Tibial artery (tissue), 4 donors: ENCODE measurements at regions not wholly inside any gene's neighbourhood (a gene's known extent, or its start where the extent isn't known, plus 50 kb on each side); places are given as distances from the start of the nearest gene placed in this dataset.

ENCODE experiments used
- DNase-seq, 2 donors: peaks; one replicate each; pipeline ENCODE4 v3.0.0-alpha.2; 2019
- H3K27ac ChIP-seq, 2 donors: fragments of 200-600 bp; sonication (generic) in 1 of 2; 1 replicate in 1 of 2; 2 replicates in 1 of 2; pipeline ENCODE4 v1.5.1; 2018 to 2019; ENCODE audit warnings: mild to moderate bottlenecking in 1 of 2
- H3K27me3 ChIP-seq, 2 donors: fragments of 200-600 bp; sonication (generic) in 1 of 2; one replicate each; pipeline versions ENCODE4 v1.5.1 to v1.6.0; 2016 to 2019
- H3K36me3 ChIP-seq, 3 donors: fragments of 200-600 bp; sonication (generic) in 2 of 3; one replicate each; pipeline ENCODE4 v1.5.1; 2016 to 2019; ENCODE audit warnings: mild to moderate bottlenecking in 2 of 3
- H3K4me1 ChIP-seq, 4 donors: fragments of 200-600 bp; sonication (generic) in 2 of 4; 1 replicate in 3 of 4; 2 replicates in 1 of 4; pipeline ENCODE4 v1.5.1; 2016 to 2019
- H3K4me3 ChIP-seq, 2 donors: fragments of 200-600 bp; sonication (generic) in 1 of 2; 1 replicate in 1 of 2; 2 replicates in 1 of 2; pipeline ENCODE4 v1.5.1; 2018 to 2019; ENCODE audit warnings: mild to moderate bottlenecking in 2 of 2
- H3K9me3 ChIP-seq, 3 donors: fragments of 200-600 bp; sonication (generic) in 1 of 3; one replicate each; pipeline ENCODE4 v1.5.1; 2016 to 2019
- intact Hi-C: fragments of 100-400 bp; cut with DNase I; formaldehyde crosslinking; loops from one replicate; pipeline ENCODE4 v1.15.0; 2023; ENCODE audit warnings: low total_unique reads
- TF ChIP-seq, protein P1 (sequence below), 2 experiments: fragments of 200-600 bp in 1 of 2; fragments of 450-650 bp in 1 of 2; IDR thresholded peaks; one replicate each; pipeline ENCODE4 v1.5.1; 2017 to 2019; ENCODE audit warnings: antibody characterized with exemption in 2 of 2, mild to moderate bottlenecking in 1 of 2, moderate library complexity in 1 of 2

DNA sequence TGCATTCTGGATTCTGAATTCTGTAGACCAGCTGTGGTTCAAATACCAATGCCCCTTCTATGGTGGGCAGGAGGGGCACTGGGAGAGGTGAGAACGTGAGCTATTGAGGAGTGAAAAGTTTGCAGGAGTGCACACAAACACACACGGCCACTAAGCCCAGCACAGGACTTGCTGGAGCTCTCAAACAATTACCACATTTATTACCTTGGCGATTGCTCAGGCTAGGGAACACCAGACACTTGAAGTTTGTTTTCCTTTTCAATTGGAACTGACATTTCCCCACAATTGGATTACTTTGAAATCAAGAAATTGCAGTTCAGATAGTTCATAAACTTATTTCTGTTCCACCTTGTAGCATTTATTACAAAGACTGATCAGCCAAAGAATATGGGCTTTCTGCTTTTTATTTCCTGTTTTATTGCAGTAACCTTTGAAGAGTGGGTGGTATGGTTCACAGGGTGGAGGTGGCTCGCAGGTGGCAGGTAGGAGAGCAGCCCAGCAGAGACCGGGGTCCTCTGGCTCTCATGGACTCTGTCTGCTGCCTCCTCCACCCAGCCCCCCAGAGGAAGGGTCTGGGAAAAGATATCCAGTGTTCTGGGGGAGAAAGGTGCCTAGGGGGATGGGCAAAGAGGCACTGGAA is 429.8 kb upstream of the CCDC196 start:
- peaks cover 0 to 2% (median 0%) of the 10 kb centered on the region in 3 donors for H3K9me3 ChIP-seq
- no peaks in the 10 kb centered on the region for H3K4me1 ChIP-seq
- TF ChIP-seq, protein P1, sequence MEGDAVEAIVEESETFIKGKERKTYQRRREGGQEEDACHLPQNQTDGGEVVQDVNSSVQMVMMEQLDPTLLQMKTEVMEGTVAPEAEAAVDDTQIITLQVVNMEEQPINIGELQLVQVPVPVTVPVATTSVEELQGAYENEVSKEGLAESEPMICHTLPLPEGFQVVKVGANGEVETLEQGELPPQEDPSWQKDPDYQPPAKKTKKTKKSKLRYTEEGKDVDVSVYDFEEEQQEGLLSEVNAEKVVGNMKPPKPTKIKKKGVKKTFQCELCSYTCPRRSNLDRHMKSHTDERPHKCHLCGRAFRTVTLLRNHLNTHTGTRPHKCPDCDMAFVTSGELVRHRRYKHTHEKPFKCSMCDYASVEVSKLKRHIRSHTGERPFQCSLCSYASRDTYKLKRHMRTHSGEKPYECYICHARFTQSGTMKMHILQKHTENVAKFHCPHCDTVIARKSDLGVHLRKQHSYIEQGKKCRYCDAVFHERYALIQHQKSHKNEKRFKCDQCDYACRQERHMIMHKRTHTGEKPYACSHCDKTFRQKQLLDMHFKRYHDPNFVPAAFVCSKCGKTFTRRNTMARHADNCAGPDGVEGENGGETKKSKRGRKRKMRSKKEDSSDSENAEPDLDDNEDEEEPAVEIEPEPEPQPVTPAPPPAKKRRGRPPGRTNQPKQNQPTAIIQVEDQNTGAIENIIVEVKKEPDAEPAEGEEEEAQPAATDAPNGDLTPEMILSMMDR (IDR thresholded peaks at IDR 0.05) = no peak
- no peak overlapping the region for H3K4me3 ChIP-seq
- intact Hi-C loops = no loop called here
- H3K36me3 ChIP-seq = no peaks in the 10 kb centered on the region
- no peak for DNase-seq
- H3K27ac ChIP-seq = no peak overlapping the region
- no peaks in the 10 kb centered on the region for H3K27me3 ChIP-seq

DNA sequence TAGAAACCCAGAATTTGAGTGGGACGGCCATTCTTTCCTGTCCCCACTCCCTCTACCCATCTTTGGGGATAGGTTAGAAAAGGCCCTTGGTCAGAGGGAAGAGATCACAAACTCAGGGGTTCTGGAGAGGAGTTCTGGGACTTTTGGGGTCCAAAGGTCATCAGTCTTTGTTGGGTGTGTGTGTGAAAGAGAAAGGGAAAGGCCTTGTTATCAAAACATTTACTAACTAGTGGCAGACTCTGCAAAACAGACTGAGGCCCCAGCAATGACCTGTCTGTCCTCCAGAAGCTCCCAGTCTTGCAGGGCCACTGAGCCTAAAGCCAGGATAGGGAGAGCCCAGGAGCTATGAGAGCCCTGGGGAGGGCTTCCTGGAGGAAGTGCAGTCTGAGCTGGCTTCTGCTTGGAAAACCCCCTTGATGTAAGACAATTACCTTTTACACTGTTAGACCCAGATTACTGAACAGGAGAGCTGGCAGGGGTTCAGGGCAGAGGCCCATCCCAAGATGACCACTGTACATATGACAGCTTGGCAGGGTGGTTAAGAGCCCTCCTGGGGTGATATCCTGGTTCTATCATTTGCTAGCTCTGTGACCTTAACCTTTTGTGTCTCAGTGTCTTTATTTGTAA is 429.1 kb upstream of the CCDC196 start:
- Histone ChIP-seq H3K4me3 (no peak overlapping the region), H3K9me3 (peaks cover 0 to 2% (median 0%) of the 10 kb centered on the region in 3 donors), H3K36me3 (no peaks in the 10 kb centered on the region), H3K27ac (no peak overlapping the region), H3K4me1 (no peaks in the 10 kb centered on the region), H3K27me3 (no peaks in the 10 kb centered on the region)
- intact Hi-C loops = no loop called here
- TF ChIP-seq, protein P1 (IDR thresholded peaks at IDR 0.05) = no peak
- no peak for DNase-seq

GRCh38 chr14:66065188-66065587 is 421.0 kb upstream of the CCDC196 start:
- Histone ChIP-seq H3K9me3 (no peaks in the 10 kb centered on the region), H3K36me3 (no peaks in the 10 kb centered on the region), H3K27ac (no peak overlapping the region), H3K4me3 (no peak overlapping the region), H3K27me3 (no peaks in the 10 kb centered on the region), H3K4me1 (no peaks in the 10 kb centered on the region)
- TF ChIP-seq, protein P1 (IDR thresholded peaks at IDR 0.05) = no peak
- DNase-seq = no peak
- intact Hi-C loops = no loop called here

GRCh38 chr14:66066981-66067776 is 419.0 kb upstream of the CCDC196 start:
- TF ChIP-seq, protein P1 (IDR thresholded peaks at IDR 0.05) = no peak
- no peak for DNase-seq
- Histone ChIP-seq H3K4me1 (no peaks in the 10 kb centered on the region), H3K27me3 (no peaks in the 10 kb centered on the region), H3K4me3 (no peak overlapping the region), H3K27ac (no peak overlapping the region), H3K36me3 (no peaks in the 10 kb centered on the region), H3K9me3 (no peaks in the 10 kb centered on the region)
- intact Hi-C loops = no loop called here

DNA sequence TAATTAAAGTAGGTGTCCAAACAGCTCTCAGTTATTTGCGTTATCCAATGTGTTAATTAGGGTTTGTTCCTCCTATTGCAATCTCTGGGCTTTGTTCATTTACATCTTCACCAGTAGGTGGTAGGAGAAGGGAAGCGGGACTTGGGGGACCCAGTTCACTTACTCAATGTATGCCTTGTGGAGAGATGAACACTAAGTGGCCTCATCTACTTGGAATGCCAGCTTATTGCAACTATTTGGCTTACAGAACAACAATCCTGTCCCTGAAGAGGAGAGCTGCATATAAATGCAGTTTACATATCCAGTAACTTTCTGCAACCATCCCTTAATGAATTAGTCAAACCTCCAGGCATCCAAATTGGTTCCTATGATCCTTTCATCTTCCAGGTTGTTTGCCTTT is 417.1 kb upstream of the CCDC196 start:
- Histone ChIP-seq H3K27ac (no peak overlapping the region), H3K4me1 (no peaks in the 10 kb centered on the region), H3K9me3 (no peaks in the 10 kb centered on the region), H3K4me3 (no peak overlapping the region), H3K27me3 (no peaks in the 10 kb centered on the region), H3K36me3 (no peaks in the 10 kb centered on the region)
- no peak for DNase-seq
- TF ChIP-seq, protein P1 (IDR thresholded peaks at IDR 0.05) = no peak
- intact Hi-C loops = no loop called here
